ENCODE measurements at regions not wholly inside any gene's neighbourhood (a gene's known extent, or its start where the extent isn't known, plus 50 kb on each side); places are given as distances from the start of the nearest gene placed in this dataset.

DNA sequence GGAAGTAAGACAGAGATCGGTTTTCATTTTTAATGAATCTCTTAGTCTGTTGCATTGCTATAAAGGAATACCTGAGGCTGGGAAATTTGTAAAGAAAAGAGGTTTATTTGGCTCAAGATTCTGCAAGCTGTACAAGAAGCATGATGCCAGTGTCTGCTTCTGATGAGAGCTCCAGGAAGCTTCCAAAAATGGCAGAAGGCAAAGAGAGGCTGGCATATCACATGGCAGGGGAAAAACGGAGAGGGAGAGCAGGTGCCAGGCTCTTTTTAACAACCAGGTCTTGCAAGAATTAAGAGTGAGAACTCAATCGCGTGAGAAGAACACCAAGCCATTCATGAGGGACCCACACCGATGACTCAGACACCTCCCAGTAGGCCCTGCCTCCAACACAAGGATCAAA, 125.0 kb upstream of the THSD7A start (continued):
- TF ChIP-seq, protein P1, sequence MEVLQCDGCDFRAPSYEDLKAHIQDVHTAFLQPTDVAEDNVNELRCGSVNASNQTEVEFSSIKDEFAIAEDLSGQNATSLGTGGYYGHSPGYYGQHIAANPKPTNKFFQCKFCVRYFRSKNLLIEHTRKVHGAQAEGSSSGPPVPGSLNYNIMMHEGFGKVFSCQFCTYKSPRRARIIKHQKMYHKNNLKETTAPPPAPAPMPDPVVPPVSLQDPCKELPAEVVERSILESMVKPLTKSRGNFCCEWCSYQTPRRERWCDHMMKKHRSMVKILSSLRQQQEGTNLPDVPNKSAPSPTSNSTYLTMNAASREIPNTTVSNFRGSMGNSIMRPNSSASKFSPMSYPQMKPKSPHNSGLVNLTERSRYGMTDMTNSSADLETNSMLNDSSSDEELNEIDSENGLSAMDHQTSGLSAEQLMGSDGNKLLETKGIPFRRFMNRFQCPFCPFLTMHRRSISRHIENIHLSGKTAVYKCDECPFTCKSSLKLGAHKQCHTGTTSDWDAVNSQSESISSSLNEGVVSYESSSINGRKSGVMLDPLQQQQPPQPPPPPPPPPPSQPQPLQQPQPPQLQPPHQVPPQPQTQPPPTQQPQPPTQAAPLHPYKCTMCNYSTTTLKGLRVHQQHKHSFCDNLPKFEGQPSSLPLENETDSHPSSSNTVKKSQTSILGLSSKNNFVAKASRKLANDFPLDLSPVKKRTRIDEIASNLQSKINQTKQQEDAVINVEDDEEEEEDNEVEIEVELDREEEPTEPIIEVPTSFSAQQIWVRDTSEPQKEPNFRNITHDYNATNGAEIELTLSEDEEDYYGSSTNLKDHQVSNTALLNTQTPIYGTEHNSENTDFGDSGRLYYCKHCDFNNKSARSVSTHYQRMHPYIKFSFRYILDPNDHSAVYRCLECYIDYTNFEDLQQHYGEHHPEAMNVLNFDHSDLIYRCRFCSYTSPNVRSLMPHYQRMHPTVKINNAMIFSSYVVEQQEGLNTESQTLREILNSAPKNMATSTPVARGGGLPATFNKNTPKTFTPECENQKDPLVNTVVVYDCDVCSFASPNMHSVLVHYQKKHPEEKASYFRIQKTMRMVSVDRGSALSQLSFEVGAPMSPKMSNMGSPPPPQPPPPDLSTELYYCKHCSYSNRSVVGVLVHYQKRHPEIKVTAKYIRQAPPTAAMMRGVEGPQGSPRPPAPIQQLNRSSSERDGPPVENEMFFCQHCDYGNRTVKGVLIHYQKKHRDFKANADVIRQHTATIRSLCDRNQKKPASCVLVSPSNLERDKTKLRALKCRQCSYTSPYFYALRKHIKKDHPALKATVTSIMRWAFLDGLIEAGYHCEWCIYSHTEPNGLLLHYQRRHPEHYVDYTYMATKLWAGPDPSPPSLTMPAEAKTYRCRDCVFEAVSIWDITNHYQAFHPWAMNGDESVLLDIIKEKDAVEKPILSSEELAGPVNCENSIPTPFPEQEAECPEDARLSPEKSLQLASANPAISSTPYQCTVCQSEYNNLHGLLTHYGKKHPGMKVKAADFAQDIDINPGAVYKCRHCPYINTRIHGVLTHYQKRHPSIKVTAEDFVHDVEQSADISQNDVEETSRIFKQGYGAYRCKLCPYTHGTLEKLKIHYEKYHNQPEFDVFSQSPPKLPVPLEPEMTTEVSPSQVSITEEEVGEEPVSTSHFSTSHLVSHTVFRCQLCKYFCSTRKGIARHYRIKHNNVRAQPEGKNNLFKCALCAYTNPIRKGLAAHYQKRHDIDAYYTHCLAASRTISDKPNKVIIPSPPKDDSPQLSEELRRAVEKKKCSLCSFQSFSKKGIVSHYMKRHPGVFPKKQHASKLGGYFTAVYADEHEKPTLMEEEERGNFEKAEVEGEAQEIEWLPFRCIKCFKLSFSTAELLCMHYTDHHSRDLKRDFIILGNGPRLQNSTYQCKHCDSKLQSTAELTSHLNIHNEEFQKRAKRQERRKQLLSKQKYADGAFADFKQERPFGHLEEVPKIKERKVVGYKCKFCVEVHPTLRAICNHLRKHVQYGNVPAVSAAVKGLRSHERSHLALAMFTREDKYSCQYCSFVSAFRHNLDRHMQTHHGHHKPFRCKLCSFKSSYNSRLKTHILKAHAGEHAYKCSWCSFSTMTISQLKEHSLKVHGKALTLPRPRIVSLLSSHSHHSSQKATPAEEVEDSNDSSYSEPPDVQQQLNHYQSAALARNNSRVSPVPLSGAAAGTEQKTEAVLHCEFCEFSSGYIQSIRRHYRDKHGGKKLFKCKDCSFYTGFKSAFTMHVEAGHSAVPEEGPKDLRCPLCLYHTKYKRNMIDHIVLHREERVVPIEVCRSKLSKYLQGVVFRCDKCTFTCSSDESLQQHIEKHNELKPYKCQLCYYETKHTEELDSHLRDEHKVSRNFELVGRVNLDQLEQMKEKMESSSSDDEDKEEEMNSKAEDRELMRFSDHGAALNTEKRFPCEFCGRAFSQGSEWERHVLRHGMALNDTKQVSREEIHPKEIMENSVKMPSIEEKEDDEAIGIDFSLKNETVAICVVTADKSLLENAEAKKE (CRISPR knock-in tag; IDR thresholded peaks at IDR 0.05): no peak
- TF ChIP-seq CREB1 (CRISPR knock-in tag; IDR thresholded peaks at IDR 0.05; ENCODE audit: low read depth): no peak

DNA sequence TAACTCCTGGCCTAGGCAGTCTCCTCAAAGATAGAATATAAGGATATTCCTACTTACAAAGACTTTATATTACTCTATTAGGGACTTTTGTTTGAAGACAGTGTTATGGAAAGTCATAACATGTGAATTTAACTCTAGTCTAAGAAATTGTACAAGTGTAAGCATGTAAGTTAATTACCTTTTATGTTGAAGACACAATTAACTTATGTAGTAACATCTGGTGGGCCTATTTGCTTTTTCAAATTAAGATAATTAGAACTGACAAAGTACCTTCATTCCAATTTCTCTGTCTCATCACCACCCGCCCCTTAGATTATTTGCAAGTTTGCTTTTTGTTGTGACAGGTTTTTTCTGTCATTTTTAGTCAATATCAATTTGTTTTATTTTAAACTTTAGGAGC, 126.0 kb upstream of the THSD7A start:
- no peaks in the 10 kb centered on the region for H3K27me3 Mint-ChIP-seq (ENCODE audit: insufficient read depth, low read depth, poor library complexity)
- DNase-seq (ENCODE audit: low spot score) (no peak), ATAC-seq (no peak)
- no peak overlapping the region for H3K4me3 Mint-ChIP-seq
- no peaks in the 10 kb centered on the region for H3K27me3 ChIP-seq (ENCODE audit: insufficient read depth)
- peaks cover 19% of the 10 kb centered on the region; the same call in 2 of the 3 replicates for H3K36me3 Mint-ChIP-seq (ENCODE audit: low read depth)
- peaks cover 7% of the 10 kb centered on the region; the same call in 1 of the 2 replicates for H3K9me2 ChIP-seq (ENCODE audit: insufficient read depth)
- H3K4me3 ChIP-seq: no peak overlapping the region
- no peak overlapping the region for H3K4me2 ChIP-seq
- peaks cover 16% of the 10 kb centered on the region for H3K4me1 ChIP-seq (ENCODE audit: insufficient read depth)
- no peaks in the 10 kb centered on the region; the same call in 1 of the 3 replicates for H3K9me3 Mint-ChIP-seq
- no peaks in the 10 kb centered on the region for H3K36me3 ChIP-seq (ENCODE audit: insufficient read depth)
- no peaks in the 10 kb centered on the region for H4K20me1 ChIP-seq (replicated peaks; ENCODE audit: insufficient read depth)
- H3K4me1 Mint-ChIP-seq: peaks cover 17% of the 10 kb centered on the region; the same call in 2 of the 3 replicates
- no peaks in the 10 kb centered on the region for H3F3A ChIP-seq (replicated peaks; ENCODE audit: low read depth)
- no peak overlapping the region for H3K27ac Mint-ChIP-seq
- H3K79me2 ChIP-seq (replicated peaks; ENCODE audit: insufficient read depth): no peaks in the 10 kb centered on the region
- H3K27ac ChIP-seq (ENCODE audit: low read depth): no peak overlapping the region
- H2AFZ ChIP-seq: no peak overlapping the region
- TF ChIP-seq, protein P1 (CRISPR knock-in tag; IDR thresholded peaks at IDR 0.05): no peak
- no peak for TF ChIP-seq STAT1 (IDR thresholded peaks at IDR 0.05; ENCODE audit: unreplicated experiment)
- TF ChIP-seq EZH2 (IDR thresholded peaks at IDR 0.05; ENCODE audit: low read depth, unreplicated experiment): no peak
- no peak for TF ChIP-seq POLR2AphosphoS5 (IDR thresholded peaks at IDR 0.05; ENCODE audit: low read depth)
- TF ChIP-seq, protein P2, sequence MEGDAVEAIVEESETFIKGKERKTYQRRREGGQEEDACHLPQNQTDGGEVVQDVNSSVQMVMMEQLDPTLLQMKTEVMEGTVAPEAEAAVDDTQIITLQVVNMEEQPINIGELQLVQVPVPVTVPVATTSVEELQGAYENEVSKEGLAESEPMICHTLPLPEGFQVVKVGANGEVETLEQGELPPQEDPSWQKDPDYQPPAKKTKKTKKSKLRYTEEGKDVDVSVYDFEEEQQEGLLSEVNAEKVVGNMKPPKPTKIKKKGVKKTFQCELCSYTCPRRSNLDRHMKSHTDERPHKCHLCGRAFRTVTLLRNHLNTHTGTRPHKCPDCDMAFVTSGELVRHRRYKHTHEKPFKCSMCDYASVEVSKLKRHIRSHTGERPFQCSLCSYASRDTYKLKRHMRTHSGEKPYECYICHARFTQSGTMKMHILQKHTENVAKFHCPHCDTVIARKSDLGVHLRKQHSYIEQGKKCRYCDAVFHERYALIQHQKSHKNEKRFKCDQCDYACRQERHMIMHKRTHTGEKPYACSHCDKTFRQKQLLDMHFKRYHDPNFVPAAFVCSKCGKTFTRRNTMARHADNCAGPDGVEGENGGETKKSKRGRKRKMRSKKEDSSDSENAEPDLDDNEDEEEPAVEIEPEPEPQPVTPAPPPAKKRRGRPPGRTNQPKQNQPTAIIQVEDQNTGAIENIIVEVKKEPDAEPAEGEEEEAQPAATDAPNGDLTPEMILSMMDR (conservative IDR thresholded peaks at IDR 0.05; ENCODE audit: low read depth in 2 of 2): no peak
- TF ChIP-seq EZH2phosphoT487 (IDR thresholded peaks at IDR 0.05; ENCODE audit: unreplicated experiment): no peak
- TF ChIP-seq NANOG (IDR thresholded peaks at IDR 0.05; ENCODE audit: borderline replicate concordance): no peak
- TF ChIP-seq JUNB (IDR thresholded peaks at IDR 0.05; ENCODE audit: unreplicated experiment): no peak
